H7 (cell line): ENCODE measurements at regions not wholly inside any gene's neighbourhood (a gene's known extent, or its start where the extent isn't known, plus 50 kb on each side); places are given as distances from the start of the nearest gene placed in this dataset.

Source experiments
- DNase-seq: peaks from one replicate; pipeline ENCODE4 v3.0.0; 2012
- H3K27me3 ChIP-seq: 2 replicates; pipeline ENCODE4 v1.6.0; 2011; ENCODE audit warnings: mild to moderate bottlenecking, low read length; ENCODE audit not compliant: control insufficient read depth, insufficient read depth
- H3K36me3 ChIP-seq: replicated peaks from 2 replicates; pipeline ENCODE4 v1.5.1; 2011; ENCODE audit warnings: low read length; ENCODE audit not compliant: control insufficient read depth, insufficient read depth
- H3K4me3 ChIP-seq: 2 replicates; pipeline ENCODE4 v1.5.1; 2011; ENCODE audit warnings: low read depth, mild to moderate bottlenecking, control low read depth, low read length, moderate library complexity; ENCODE audit not compliant: insufficient read depth

DNA sequence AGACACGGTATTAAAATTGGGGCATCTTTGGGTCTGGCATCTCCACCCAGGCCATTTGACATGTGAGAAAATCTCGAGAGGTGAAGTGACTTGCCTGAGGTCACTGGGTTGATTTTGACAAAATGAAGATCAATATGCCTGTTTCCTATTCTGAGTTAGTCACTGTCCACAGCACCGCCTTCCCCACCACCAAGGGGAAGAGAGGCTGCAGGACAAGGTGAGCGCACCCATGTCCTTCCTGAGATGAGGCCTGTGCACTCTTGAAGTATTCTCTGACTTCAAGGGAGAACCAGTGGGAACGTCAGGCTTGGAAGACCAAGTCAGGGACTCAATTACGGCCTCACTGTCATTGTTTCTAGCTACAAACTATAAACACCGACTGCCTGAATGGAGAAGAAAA, 49.9 kb upstream of the WSB1 start:
- no peak for DNase-seq
- H3K4me3 ChIP-seq, result no peak overlapping the region
- no peaks in the 10 kb centered on the region for H3K27me3 ChIP-seq
- no peaks in the 10 kb centered on the region for H3K36me3 ChIP-seq
